Body of pancreas (tissue), 4 donors: ENCODE measurements at regions not wholly inside any gene's neighbourhood (a gene's known extent, or its start where the extent isn't known, plus 50 kb on each side); places are given as distances from the start of the nearest gene placed in this dataset.

Experiments used
- ATAC-seq: fragments of 150-250 bp; one replicate; pipeline ENCODE4 v1.9.1; 2016
- DNase-seq, 4 donors: peaks; one replicate each; pipeline ENCODE4 v3.0.0-alpha.2; 2019
- H3K27ac ChIP-seq, 4 donors: fragments of 200-600 bp; sonication (generic); 1 replicate in 3 of 4; 2 replicates in 1 of 4; pipeline versions ENCODE4 v1.5.1 to v1.6.1; 2016 to 2019; ENCODE audit warnings: mild to moderate bottlenecking in 1 of 4, mixed read lengths in 1 of 4, moderate library complexity in 1 of 4
- H3K27me3 ChIP-seq, 2 donors: fragments of 200-600 bp; sonication (generic); one replicate each; pipeline ENCODE4 v1.6.0; 2016; ENCODE audit warnings: mild to moderate bottlenecking in 1 of 2
- H3K36me3 ChIP-seq, 2 donors: fragments of 200-600 bp; sonication (generic); replicated peaks in 1 of 2; 2 replicates each; pipeline ENCODE4 v1.5.1; 2016; ENCODE audit warnings: low read depth in 2 of 2; ENCODE audit not compliant: insufficient read depth in 1 of 2
- H3K4me1 ChIP-seq: fragments of 200-600 bp; sonication (generic); one replicate; pipeline ENCODE4 v1.6.0; 2016
- H3K4me3 ChIP-seq, 2 donors: fragments of 200-600 bp; sonication (generic); 1 replicate in 1 of 2; 2 replicates in 1 of 2; pipeline ENCODE4 v1.5.1; 2016 to 2019
- H3K9me3 ChIP-seq, 3 donors: fragments of 200-600 bp; sonication (generic); 1 replicate in 2 of 3; 2 replicates in 1 of 3; pipeline ENCODE4 v1.5.1; 2016
- POLR2A ChIP-seq, 3 donors: fragments of 450-650 bp; IDR thresholded peaks; one replicate each; pipeline ENCODE4 v1.6.1; 2016; ENCODE audit warnings: antibody characterized with exemption in 3 of 3, mild to moderate bottlenecking in 2 of 3
- WGBS, 2 donors: methylation state at CpG; one replicate each; pipeline ENCODE4 v1.1.5; 2017; 5-methylcytosine and 5-hydroxymethylcytosine counted together
- intact Hi-C: fragments of 100-400 bp; cut with DNase I; formaldehyde crosslinking; loops from one replicate; pipeline ENCODE4 v1.15.1; 2023
- TF ChIP-seq, protein P1 (sequence below), 7 experiments: fragments of 450-650 bp in 4 of 7; fragments of 200-600 bp in 3 of 7; sonication (generic) in 3 of 7; IDR thresholded peaks; one replicate each; pipeline ENCODE4 v1.5.1; 2016 to 2019; ENCODE audit warnings: antibody characterized with exemption in 7 of 7

DNA sequence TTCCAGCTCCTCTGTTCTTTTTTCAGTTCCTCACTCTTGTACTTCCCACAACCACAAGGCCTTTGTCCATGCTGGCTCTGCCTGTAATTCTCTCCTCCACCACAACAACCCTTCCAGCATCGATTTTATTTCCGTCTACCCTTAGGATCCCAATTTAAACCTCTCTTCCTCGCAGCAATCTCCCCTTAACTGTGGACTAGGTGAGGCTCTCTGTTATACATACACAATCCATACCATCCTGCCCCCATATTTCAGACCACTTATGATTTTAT is 90.4 kb upstream of the ZC3H11B start:
- Histone ChIP-seq H3K27me3 (no peaks in the 10 kb centered on the region), H3K4me3 (no peak overlapping the region), H3K36me3 (no peaks in the 10 kb centered on the region), H3K27ac (no peak overlapping the region), H3K4me1 (no peaks in the 10 kb centered on the region), H3K9me3 (no peaks in the 10 kb centered on the region)
- ATAC-seq (no peak), DNase-seq (no peak)
- TF ChIP-seq, protein P1, sequence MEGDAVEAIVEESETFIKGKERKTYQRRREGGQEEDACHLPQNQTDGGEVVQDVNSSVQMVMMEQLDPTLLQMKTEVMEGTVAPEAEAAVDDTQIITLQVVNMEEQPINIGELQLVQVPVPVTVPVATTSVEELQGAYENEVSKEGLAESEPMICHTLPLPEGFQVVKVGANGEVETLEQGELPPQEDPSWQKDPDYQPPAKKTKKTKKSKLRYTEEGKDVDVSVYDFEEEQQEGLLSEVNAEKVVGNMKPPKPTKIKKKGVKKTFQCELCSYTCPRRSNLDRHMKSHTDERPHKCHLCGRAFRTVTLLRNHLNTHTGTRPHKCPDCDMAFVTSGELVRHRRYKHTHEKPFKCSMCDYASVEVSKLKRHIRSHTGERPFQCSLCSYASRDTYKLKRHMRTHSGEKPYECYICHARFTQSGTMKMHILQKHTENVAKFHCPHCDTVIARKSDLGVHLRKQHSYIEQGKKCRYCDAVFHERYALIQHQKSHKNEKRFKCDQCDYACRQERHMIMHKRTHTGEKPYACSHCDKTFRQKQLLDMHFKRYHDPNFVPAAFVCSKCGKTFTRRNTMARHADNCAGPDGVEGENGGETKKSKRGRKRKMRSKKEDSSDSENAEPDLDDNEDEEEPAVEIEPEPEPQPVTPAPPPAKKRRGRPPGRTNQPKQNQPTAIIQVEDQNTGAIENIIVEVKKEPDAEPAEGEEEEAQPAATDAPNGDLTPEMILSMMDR (IDR thresholded peaks at IDR 0.05): no peak
- no peak for TF ChIP-seq POLR2A (IDR thresholded peaks at IDR 0.05)
- intact Hi-C loops: no loop called here
- 91% methylated on average over 3 of the region's 3 CpGs for whole genome bisulfite sequencing, 2 donors

DNA sequence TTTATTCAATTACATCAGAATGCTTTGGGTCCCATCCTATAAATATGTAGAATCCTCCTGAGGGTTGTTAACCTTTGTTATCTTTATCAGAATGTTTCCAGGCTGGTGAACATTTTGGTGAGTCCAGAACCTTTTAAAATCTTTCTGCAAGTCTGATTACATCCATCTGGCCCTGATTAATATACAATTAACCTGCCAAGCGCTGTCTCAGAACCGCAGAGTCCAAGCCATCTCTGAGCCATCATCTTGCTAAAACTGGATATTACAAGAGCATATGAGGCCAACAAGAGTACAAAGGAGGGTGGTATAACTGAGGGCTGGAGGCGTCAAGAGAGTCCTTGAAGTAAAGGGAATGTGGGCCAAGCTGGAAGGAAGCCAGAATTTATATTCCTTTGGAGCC is 88.6 kb upstream of the ZC3H11B start:
- intact Hi-C loops: no loop called here
- WGBS, 2 donors: 66 to 69% methylated on average over 3 of the region's 3 CpGs
- no peak overlapping the region for H3K27ac ChIP-seq
- H3K4me1 ChIP-seq: no peaks in the 10 kb centered on the region
- no peak overlapping the region for H3K4me3 ChIP-seq
- no peak for TF ChIP-seq POLR2A (IDR thresholded peaks at IDR 0.05)
- TF ChIP-seq, protein P1 (IDR thresholded peaks at IDR 0.05): no peak
- H3K36me3 ChIP-seq: no peaks in the 10 kb centered on the region
- no peaks in the 10 kb centered on the region for H3K27me3 ChIP-seq
- DNase-seq: no peak
- ATAC-seq: no peak
- H3K9me3 ChIP-seq: no peaks in the 10 kb centered on the region

DNA sequence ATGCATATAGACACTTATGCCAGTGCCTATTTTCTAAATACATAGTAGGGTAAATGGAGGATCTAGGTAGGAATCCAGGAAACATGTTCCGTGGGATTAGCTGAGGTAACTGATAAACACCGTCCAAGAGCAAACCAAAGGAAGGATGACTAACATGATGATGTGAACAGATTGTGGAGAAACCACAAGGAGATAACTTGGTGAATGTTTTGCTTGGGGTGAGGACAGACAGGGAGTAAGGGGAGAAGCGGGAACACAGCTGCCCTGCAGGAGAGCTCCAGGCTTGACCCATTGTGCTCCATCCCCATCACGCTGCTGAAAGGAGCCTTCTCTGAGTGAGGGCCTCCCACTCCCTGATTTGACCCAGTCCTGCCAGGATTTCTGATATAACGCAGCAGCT is 87.0 kb upstream of the ZC3H11B start:
- no peaks in the 10 kb centered on the region for H3K27me3 ChIP-seq
- no peak for TF ChIP-seq POLR2A (IDR thresholded peaks at IDR 0.05)
- TF ChIP-seq, protein P1 (IDR thresholded peaks at IDR 0.05): no peak
- 70 to 74% methylated on average over 5 of the region's 5 CpGs for WGBS, 2 donors
- ATAC-seq (no peak), DNase-seq (no peak)
- intact Hi-C loops: no loop called here
- no peaks in the 10 kb centered on the region for H3K36me3 ChIP-seq
- no peak overlapping the region for H3K27ac ChIP-seq
- no peaks in the 10 kb centered on the region for H3K4me1 ChIP-seq
- no peaks in the 10 kb centered on the region for H3K9me3 ChIP-seq
- no peak overlapping the region for H3K4me3 ChIP-seq

DNA sequence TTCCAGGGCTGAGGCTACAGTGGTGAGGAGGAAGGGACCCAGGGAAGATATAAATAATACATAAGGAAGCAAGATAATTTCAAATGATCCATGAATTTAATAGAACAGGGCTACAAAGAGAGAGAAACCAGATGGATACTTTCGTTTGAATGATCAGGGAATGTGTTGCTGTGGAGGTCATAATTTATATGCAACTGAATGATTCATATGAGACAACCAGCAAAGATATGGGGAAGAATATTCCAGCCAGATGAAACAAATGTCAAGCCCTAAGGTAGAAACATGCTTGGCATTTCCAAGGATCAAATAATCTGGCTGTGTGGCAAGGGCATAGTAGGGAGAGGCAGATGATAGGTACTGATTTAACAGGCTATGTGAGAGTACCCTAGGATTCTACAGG is 84.8 kb upstream of the ZC3H11B start:
- Histone ChIP-seq H3K27me3 (no peaks in the 10 kb centered on the region), H3K27ac (no peak overlapping the region), H3K9me3 (no peaks in the 10 kb centered on the region), H3K4me1 (no peaks in the 10 kb centered on the region), H3K4me3 (no peak overlapping the region), H3K36me3 (no peaks in the 10 kb centered on the region)
- TF ChIP-seq, protein P1 (IDR thresholded peaks at IDR 0.05): no peak
- no peak for TF ChIP-seq POLR2A (IDR thresholded peaks at IDR 0.05)
- no peak for DNase-seq
- ATAC-seq: no peak
- WGBS, 2 donors: 50 to 58% methylated on average over 1 of the region's 1 CpG
- intact Hi-C loops: no loop called here

DNA sequence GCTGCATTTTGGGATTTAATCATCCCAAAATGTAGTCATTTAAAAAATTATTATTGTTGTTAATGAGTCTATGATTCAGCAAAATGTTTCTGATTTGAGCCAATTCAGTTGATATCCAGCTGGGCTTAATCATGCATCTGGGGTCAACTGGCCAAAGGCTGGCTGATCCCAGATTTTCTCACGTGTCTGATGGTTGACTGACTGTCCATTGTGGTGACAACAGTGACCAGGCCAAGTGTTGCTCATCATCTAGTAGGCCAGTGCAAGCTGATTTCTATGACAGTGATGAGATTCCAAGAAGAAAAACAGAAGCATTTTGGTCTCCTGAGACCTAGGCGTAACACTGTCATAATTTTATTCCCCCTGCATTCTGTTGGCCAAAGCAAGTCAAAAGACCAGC is 80.1 kb upstream of the ZC3H11B start:
- no peak for ATAC-seq
- Histone ChIP-seq H3K4me3 (no peak overlapping the region), H3K4me1 (no peaks in the 10 kb centered on the region), H3K36me3 (no peaks in the 10 kb centered on the region), H3K9me3 (no peaks in the 10 kb centered on the region), H3K27ac (no peak overlapping the region), H3K27me3 (no peaks in the 10 kb centered on the region)
- TF ChIP-seq, protein P1 (IDR thresholded peaks at IDR 0.05): no peak
- TF ChIP-seq POLR2A (IDR thresholded peaks at IDR 0.05): no peak
- intact Hi-C loops: no loop called here
- peak in 1 of 4 donors; percentile 10 for DNase-seq
- 54 to 62% methylated on average over 2 of the region's 2 CpGs for WGBS, 2 donors
